ENCODE measurements at regions not wholly inside any gene's neighbourhood (a gene's known extent, or its start where the extent isn't known, plus 50 kb on each side); places are given as distances from the start of the nearest gene placed in this dataset.

- WGBS, 2 donors, result 14 to 17% methylated on average over 7 to 11 of the region's 11 CpGs
- no peak for ATAC-seq
- no peak overlapping the region for H3K27ac ChIP-seq
Observed at GRCh38 chr11:134537296-134537695, 125.3 kb upstream of the B3GAT1 start.

GRCh38 chr11:134536677-134537076 lies 124.6 kb upstream of the B3GAT1 start:
- no peaks in the 10 kb centered on the region for H3K27me3 ChIP-seq
- DNase-seq, result no peak
- H3K27ac ChIP-seq, result no peak overlapping the region
- no peaks in the 10 kb centered on the region for H3K9me3 ChIP-seq
- no peaks in the 10 kb centered on the region for H3K36me3 ChIP-seq (replicated peaks in 1 of 2; ENCODE audit: insufficient read depth in 1 of 2, low read depth in 2 of 2)
- TF ChIP-seq CTCF (IDR thresholded peaks at IDR 0.05) (no peak), POLR2A (IDR thresholded peaks at IDR 0.05) (no peak)
- no peak for ATAC-seq
- H3K4me1 ChIP-seq, result no peaks in the 10 kb centered on the region
- intact Hi-C loops (cut with DNase I), result no loop called here
- WGBS, 2 donors, result 39 to 49% methylated on average over 8 of the region's 8 CpGs
- H3K4me3 ChIP-seq, result no peak overlapping the region

More at GRCh38 chr11:134537296-134537695, 125.3 kb upstream of the B3GAT1 start:
- Histone ChIP-seq H3K4me1 (no peaks in the 10 kb centered on the region), H3K27me3 (no peaks in the 10 kb centered on the region), H3K4me3 (no peak overlapping the region), H3K9me3 (no peaks in the 10 kb centered on the region), H3K36me3 (replicated peaks in 1 of 2; ENCODE audit: insufficient read depth in 1 of 2, low read depth in 2 of 2) (no peaks in the 10 kb centered on the region)
- no peak for TF ChIP-seq CTCF (IDR thresholded peaks at IDR 0.05)
- TF ChIP-seq POLR2A (IDR thresholded peaks at IDR 0.05), result no peak
- DNase-seq, result no peak
- intact Hi-C loops (cut with DNase I), result no loop called here

- no peaks in the 10 kb centered on the region for H3K9me3 ChIP-seq
- TF ChIP-seq CTCF (IDR thresholded peaks at IDR 0.05), result no peak
- TF ChIP-seq POLR2A (IDR thresholded peaks at IDR 0.05), result no peak
- H3K36me3 ChIP-seq (replicated peaks in 1 of 2; ENCODE audit: insufficient read depth in 1 of 2, low read depth in 2 of 2), result no peaks in the 10 kb centered on the region
- no peaks in the 10 kb centered on the region for H3K27me3 ChIP-seq
- no peak for DNase-seq
- intact Hi-C loops (cut with DNase I), result no loop called here
- no peaks in the 10 kb centered on the region for H3K4me1 ChIP-seq
- no peak overlapping the region for H3K4me3 ChIP-seq
- ATAC-seq, result no peak
- 59 to 62% methylated on average over 9 to 15 of the region's 15 CpGs for WGBS, 2 donors
- no peak overlapping the region for H3K27ac ChIP-seq
Observed at GRCh38 chr11:134536219-134536618, 124.2 kb upstream of the B3GAT1 start.

GRCh38 chr11:134535029-134536025 lies 123.3 kb upstream of the B3GAT1 start:
- ATAC-seq (no peak), DNase-seq (no peak)
- Histone ChIP-seq H3K9me3 (no peaks in the 10 kb centered on the region), H3K4me3 (no peak overlapping the region), H3K27me3 (no peaks in the 10 kb centered on the region), H3K4me1 (no peaks in the 10 kb centered on the region), H3K36me3 (replicated peaks in 1 of 2; ENCODE audit: insufficient read depth in 1 of 2, low read depth in 2 of 2) (no peaks in the 10 kb centered on the region), H3K27ac (no peak overlapping the region)
- intact Hi-C loops (cut with DNase I), result no loop called here
- WGBS, 2 donors, result 63 to 65% methylated on average over 14 to 22 of the region's 22 CpGs
- TF ChIP-seq CTCF (IDR thresholded peaks at IDR 0.05) (no peak), POLR2A (IDR thresholded peaks at IDR 0.05) (no peak)

All from body of pancreas (tissue), 4 donors.